OCI-LY1 (cell line): ENCODE measurements at regions not wholly inside any gene's neighbourhood (a gene's known extent, or its start where the extent isn't known, plus 50 kb on each side); places are given as distances from the start of the nearest gene placed in this dataset.

Source experiments
- EZH2 ChIP-seq: fragments of 200-600 bp; sonication (generic), shearing (Covaris generic); IDR thresholded peaks from 2 replicates; pipeline ENCODE4 v1.8.0; 2017; ENCODE audit warnings: borderline replicate concordance, mixed run types, mild to moderate bottlenecking, antibody characterized with exemption, low read length, moderate library complexity, mixed read lengths
- TF ChIP-seq, protein P1 (sequence below): fragments of 200-600 bp; sonication (generic), shearing (Covaris generic); IDR thresholded peaks from 2 replicates; pipeline ENCODE4 v1.5.1; 2017; ENCODE audit warnings: mild to moderate bottlenecking, antibody characterized with exemption, low read length, moderate library complexity, mixed read lengths

DNA sequence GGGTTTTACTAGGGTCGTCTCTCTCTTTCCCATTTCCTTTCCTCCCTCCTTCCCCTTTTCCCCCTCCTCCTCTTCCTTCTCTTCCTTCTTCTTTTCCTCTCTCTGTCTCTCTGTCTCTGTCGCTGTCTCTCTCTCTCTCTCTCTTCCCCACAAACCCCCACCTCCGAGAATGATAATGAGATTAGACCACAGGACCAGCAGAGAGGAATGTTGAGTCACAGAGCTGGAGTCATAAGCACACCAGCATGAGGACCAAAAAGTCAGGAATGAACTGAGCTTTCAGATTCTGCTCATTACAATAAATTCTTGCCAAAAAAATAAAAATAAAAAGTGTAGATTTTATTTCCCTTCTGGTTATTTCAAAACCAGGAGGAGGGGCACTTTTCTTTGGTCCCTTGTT, 377.4 kb downstream of the LTN1 start:
- TF ChIP-seq, protein P1, sequence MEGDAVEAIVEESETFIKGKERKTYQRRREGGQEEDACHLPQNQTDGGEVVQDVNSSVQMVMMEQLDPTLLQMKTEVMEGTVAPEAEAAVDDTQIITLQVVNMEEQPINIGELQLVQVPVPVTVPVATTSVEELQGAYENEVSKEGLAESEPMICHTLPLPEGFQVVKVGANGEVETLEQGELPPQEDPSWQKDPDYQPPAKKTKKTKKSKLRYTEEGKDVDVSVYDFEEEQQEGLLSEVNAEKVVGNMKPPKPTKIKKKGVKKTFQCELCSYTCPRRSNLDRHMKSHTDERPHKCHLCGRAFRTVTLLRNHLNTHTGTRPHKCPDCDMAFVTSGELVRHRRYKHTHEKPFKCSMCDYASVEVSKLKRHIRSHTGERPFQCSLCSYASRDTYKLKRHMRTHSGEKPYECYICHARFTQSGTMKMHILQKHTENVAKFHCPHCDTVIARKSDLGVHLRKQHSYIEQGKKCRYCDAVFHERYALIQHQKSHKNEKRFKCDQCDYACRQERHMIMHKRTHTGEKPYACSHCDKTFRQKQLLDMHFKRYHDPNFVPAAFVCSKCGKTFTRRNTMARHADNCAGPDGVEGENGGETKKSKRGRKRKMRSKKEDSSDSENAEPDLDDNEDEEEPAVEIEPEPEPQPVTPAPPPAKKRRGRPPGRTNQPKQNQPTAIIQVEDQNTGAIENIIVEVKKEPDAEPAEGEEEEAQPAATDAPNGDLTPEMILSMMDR: no peak
- TF ChIP-seq EZH2: no peak
